ENCODE measurements at regions not wholly inside any gene's neighbourhood (a gene's known extent, or its start where the extent isn't known, plus 50 kb on each side); places are given as distances from the start of the nearest gene placed in this dataset.

DNA sequence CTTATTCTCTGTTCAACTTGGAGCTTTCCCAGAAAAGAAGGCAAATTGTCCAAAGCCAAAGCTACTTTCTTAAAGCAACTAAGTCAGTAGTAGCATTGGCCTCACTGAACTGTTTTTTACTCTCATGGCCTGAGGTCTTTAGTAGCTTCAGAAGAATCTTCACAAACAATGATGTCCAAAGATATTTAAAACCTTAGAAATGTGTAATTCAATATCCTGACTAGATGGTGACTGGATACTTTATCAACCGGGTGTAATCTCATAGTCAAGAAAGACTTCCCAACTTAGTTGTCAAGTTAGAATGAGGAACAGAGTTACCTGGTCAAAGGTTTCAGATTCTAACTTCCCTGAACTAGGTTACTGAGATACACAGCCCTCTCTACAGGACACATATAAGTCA is 226.3 kb upstream of the ARHGEF26 start:
- TF ChIP-seq SUZ12 (IDR thresholded peaks at IDR 0.05; ENCODE audit: extremely low read depth, insufficient read depth, insufficient read length), result no peak
- TF ChIP-seq ZNF274 (IDR thresholded peaks at IDR 0.05; ENCODE audit: low read depth, low read length), result no peak
- no peak for TF ChIP-seq YY1 (IDR thresholded peaks at IDR 0.05; ENCODE audit: insufficient read depth, insufficient read length)

Measured in NT2/D1 (cell line).